ENCODE measurements at regions not wholly inside any gene's neighbourhood (a gene's known extent, or its start where the extent isn't known, plus 50 kb on each side); places are given as distances from the start of the nearest gene placed in this dataset.
"Not testable (repeated sequence)": the region's sequence is repeated elsewhere in the genome, so short reads cannot be mapped to it uniquely, and the experiment has no call there.

- TF ChIP-seq CTCF (IDR thresholded peaks at IDR 0.05; ENCODE audit: insufficient read depth, low read depth, low read length); EZH2 (IDR thresholded peaks at IDR 0.05; ENCODE audit: insufficient read depth, low read length): not testable (repeated sequence)
These were observed 1243.8 kb downstream of the TMEM121 start for GRCh38 chr14:106770158-106770672.
